K562 (cell line): ENCODE measurements at regions not wholly inside any gene's neighbourhood (a gene's known extent, or its start where the extent isn't known, plus 50 kb on each side); places are given as distances from the start of the nearest gene placed in this dataset.

Experiments
- DDX20 ChIP-seq: fragments of 450-650 bp; IDR thresholded peaks from 2 replicates; pipeline ENCODE4 v1.6.1; 2016; ENCODE audit warnings: missing genetic modification characterization, low read depth, mild to moderate bottlenecking, missing compliant biosample characterization, moderate library complexity
- EWSR1 ChIP-seq: fragments of 450-650 bp; IDR thresholded peaks from 2 replicates; pipeline ENCODE4 v1.6.1; 2018; ENCODE audit warnings: borderline replicate concordance, mild to moderate bottlenecking, low read depth, moderate library complexity; ENCODE audit not compliant: partially characterized antibody
- HES1 ChIP-seq: fragments of 450-650 bp; IDR thresholded peaks from 2 replicates; pipeline ENCODE4 v1.6.1; 2016; ENCODE audit warnings: low read depth, mild to moderate bottlenecking, moderate library complexity
- HMG20B ChIP-seq: fragments of 250-450 bp; sonication (Bioruptor Pico); IDR thresholded peaks from 2 replicates; pipeline ENCODE4 v1.5.0; 2021; ENCODE audit warnings: mild to moderate bottlenecking
- NFIX ChIP-seq: fragments of 250-450 bp; sonication (Bioruptor Pico); IDR thresholded peaks from 2 replicates; pipeline ENCODE4 v1.4.0; 2020; ENCODE audit warnings: low read depth, mild to moderate bottlenecking, moderate library complexity
- NONO ChIP-seq, 2 experiments: fragments of 200-400 bp in 1 of 2; fragments of 450-650 bp in 1 of 2; formaldehyde crosslinking in 1 of 2; IDR thresholded peaks; 2 replicates each; pipeline ENCODE4 v1.6.1; 2017; ENCODE audit warnings: low read depth in 2 of 2, mild to moderate bottlenecking in 2 of 2, moderate library complexity in 2 of 2, low read length in 1 of 2
- NR3C1 ChIP-seq: sonication (generic); formaldehyde crosslinking; IDR thresholded peaks from 2 replicates; pipeline ENCODE4 v1.8.1; 2022; ENCODE audit warnings: missing genetic modification reagents
- SRSF1 ChIP-seq: fragments of 200-400 bp; formaldehyde crosslinking; IDR thresholded peaks from 2 replicates; pipeline ENCODE4 v1.6.1; 2017; ENCODE audit warnings: mild to moderate bottlenecking, low read depth, low read length, moderate library complexity
- ZNF277 ChIP-seq: fragments of 250-450 bp; sonication (Bioruptor Pico); IDR thresholded peaks from 2 replicates; pipeline ENCODE4 v1.8.0; 2022; ENCODE audit warnings: inconsistent platforms, mild to moderate bottlenecking, moderate library complexity, borderline replicate concordance
- ZNF584 ChIP-seq: fragments of 200-800 bp; sonication (Bioruptor generic); IDR thresholded peaks from 2 replicates; pipeline ENCODE4 v1.6.1; 2016; ENCODE audit warnings: low read depth, mild to moderate bottlenecking, missing genetic modification characterization, missing compliant biosample characterization
- ZZZ3 ChIP-seq: fragments of 450-650 bp; IDR thresholded peaks from 2 replicates; pipeline ENCODE4 v1.6.1; 2016; ENCODE audit warnings: antibody characterized with exemption, mild to moderate bottlenecking, moderate library complexity
- TF ChIP-seq, protein P1 (sequence below): fragments of 450-650 bp; formaldehyde crosslinking; IDR thresholded peaks from 2 replicates; pipeline ENCODE4 v1.4.0; 2022; ENCODE audit warnings: missing genetic modification characterization
- TF ChIP-seq, protein P2 (sequence below): IDR thresholded peaks from 2 replicates; pipeline ENCODE4 v1.6.1; 2014; ENCODE audit warnings: antibody characterized with exemption

- TF ChIP-seq HES1: no peak
- TF ChIP-seq NR3C1 (CRISPR knock-in tag): no peak
- no peak for TF ChIP-seq HMG20B
- no peak for TF ChIP-seq NONO (IDR thresholded peaks at IDR 0.05; ENCODE audit: low read depth in 2 of 2, low read length in 1 of 2)
- TF ChIP-seq, protein P1, sequence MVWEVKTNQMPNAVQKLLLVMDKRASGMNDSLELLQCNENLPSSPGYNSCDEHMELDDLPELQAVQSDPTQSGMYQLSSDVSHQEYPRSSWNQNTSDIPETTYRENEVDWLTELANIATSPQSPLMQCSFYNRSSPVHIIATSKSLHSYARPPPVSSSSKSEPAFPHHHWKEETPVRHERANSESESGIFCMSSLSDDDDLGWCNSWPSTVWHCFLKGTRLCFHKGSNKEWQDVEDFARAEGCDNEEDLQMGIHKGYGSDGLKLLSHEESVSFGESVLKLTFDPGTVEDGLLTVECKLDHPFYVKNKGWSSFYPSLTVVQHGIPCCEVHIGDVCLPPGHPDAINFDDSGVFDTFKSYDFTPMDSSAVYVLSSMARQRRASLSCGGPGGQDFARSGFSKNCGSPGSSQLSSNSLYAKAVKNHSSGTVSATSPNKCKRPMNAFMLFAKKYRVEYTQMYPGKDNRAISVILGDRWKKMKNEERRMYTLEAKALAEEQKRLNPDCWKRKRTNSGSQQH (CRISPR knock-in tag): no peak
- no peak for TF ChIP-seq DDX20 (tag)
- TF ChIP-seq ZNF584: no peak
- TF ChIP-seq EWSR1: no peak
- no peak for TF ChIP-seq SRSF1
- TF ChIP-seq NFIX (CRISPR knock-in tag): no peak
- no peak for TF ChIP-seq ZNF277 (CRISPR knock-in tag)
- TF ChIP-seq, protein P2, sequence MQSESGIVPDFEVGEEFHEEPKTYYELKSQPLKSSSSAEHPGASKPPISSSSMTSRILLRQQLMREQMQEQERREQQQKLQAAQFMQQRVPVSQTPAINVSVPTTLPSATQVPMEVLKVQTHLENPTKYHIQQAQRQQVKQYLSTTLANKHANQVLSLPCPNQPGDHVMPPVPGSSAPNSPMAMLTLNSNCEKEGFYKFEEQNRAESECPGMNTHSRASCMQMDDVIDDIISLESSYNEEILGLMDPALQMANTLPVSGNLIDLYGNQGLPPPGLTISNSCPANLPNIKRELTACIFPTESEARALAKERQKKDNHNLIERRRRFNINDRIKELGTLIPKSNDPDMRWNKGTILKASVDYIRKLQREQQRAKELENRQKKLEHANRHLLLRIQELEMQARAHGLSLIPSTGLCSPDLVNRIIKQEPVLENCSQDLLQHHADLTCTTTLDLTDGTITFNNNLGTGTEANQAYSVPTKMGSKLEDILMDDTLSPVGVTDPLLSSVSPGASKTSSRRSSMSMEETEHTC: no peak
- TF ChIP-seq ZZZ3: no peak
Observed at GRCh38 chr18:29154196-29154757, 977.3 kb upstream of the CDH2 start (continued).
